ENCODE measurements at regions not wholly inside any gene's neighbourhood (a gene's known extent, or its start where the extent isn't known, plus 50 kb on each side); places are given as distances from the start of the nearest gene placed in this dataset.
"Not testable (repeated sequence)": the region's sequence is repeated elsewhere in the genome, so short reads cannot be mapped to it uniquely, and the experiment has no call there.

DNA sequence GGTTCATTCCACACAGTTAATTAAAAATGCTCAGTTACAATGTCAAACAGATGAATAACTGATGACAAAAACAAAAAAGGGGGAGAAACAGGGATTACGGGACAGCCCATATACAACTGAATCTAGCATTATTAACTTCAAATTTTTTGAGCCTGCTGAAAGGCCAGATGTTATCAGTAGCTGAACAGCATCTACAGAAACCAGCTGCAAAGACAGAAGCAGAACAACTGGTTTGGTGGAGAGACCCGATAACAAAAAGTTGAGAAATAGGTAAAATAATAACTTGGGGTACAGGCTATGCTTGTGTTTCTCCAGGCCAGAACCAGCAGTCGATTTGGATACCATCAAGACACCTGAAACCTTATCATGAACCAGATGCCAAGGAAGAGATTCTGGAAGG, 109.8 kb downstream of the SEPTIN7 start:
- not testable (repeated sequence) for DNase-seq

DNA sequence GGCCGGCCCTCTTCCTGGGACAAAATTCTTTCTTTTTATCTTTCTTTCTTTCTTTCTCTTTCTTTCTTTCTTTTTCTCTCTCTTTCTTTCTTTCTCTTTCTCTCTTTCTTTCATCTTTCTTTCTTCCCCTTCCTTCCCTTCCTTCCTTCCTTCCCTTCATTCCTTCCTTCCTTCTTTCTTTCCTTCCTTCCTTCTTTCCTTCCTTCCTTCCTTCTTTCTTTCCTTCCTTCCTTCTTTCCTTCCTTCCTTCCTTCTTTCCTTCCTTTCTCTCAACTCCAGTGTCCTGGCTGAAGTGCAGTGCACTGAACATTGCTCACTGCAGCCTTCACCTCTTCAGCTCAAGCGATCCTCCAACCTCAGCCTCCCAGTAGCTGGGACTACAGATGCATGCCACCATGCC, 112.5 kb downstream of the SEPTIN7 start:
- DNase-seq: not testable (repeated sequence)

DNA sequence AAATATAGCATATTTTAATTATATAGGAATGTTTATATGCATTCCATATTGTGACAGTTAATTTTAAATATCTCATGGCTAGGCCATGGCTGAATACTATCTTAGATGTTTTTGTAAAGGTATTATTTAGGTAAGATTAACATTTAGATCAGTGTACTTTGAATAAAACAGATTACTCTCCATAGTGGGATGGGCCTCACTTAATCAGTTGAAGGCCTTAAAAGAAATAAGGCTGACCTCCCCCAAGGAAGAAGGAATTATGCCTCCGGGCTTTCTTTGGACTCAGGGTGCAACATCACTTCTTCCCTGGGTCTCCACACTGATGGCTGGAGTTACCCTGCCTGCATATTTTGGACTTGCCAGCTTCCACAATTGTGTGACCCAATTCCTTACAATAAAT, 113.4 kb downstream of the SEPTIN7 start:
- DNase-seq: not testable (repeated sequence)

GRCh38 chr7:35915247-35915955, 114.5 kb downstream of the SEPTIN7 start:
- not testable (repeated sequence) for DNase-seq

DNA sequence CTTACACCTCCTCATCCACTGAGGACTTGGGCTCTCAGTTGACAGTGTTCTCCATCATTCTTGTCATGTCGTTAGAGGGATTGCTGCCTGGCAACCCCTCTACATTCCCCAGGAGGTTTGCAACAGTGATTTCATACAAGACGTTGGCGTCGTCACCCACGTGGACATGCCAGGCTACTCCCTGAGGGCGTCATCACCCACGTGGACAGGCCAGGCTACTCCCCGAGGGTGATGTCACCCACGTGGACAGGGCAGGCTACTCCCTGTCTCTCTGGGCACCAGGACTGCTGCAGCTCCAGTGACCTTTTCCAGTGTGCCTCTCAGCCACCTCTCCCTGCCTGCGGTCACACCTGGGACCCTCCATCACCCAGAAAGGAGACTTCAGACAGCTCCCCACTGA, 117.4 kb downstream of the SEPTIN7 start:
- DNase-seq: not testable (repeated sequence)

DNA sequence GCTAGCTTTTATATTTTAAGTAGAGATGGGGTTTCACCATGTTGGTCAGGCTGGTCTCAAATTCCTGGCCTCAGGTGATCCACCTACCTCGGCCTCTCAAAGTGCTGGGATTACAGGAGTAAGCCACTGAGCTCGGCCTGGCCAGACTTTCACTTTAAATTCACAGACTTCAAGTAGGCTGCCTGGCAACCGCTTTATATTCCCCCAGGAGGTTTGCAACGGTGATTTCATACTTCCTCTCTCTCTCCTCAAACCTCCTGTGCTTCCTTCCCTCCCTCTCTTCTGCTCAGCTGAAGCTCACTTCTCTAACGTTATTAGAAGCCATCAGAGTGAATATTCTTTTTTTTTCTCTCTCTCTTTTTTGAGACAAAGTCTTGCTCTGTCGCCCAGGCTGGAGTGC, 118.8 kb downstream of the SEPTIN7 start:
- DNase-seq: peak; percentile 72

- DNase-seq: not testable (repeated sequence)
Observed at GRCh38 chr7:35921338-35921737, 120.5 kb downstream of the SEPTIN7 start.

- DNase-seq: not testable (repeated sequence)
Observed at GRCh38 chr7:35924668-35925067, 123.8 kb downstream of the SEPTIN7 start.

DNA sequence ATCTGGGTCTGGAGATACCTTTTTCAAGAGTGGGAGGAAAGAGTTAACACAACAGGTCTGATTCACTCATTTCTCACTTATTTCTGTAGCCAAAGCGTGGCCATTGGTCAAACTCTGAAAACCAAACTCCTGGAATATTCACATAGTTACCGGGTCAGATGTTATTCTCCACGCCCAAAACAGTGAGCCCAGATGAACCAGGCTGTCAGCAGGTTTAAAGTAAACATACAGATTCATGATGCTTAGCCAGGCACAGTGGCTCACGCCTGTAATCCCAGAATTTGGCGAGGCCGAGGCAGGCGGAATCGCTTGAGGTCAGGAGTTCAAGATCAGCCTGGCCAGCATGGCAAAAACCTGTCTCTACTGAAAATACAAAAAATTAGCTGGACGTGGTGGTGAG, 126.1 kb downstream of the SEPTIN7 start:
- DNase-seq: not testable (repeated sequence)

DNA sequence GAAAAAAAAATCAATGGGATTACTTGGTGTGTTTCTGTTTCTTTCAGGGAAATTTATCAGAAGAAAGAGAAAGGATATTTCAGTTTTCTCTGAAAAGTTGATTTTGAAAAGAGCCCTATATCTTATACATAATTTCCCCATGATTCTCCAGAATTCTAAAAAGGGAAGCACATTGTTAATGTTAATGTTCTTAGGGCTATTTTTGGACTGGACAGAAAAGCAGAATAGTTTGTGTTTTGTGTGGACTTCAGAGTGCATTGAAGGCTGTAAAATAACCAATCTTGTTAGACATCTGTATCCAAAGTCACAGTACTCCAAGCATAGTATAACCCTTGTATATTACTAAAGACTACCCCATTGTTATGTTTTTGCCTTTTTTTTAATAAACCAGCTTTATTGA, 130.3 kb downstream of the SEPTIN7 start:
- DNase-seq: not testable (repeated sequence)

- not testable (repeated sequence) for DNase-seq
Observed at GRCh38 chr7:35931551-35931950, 130.7 kb downstream of the SEPTIN7 start.

DNA sequence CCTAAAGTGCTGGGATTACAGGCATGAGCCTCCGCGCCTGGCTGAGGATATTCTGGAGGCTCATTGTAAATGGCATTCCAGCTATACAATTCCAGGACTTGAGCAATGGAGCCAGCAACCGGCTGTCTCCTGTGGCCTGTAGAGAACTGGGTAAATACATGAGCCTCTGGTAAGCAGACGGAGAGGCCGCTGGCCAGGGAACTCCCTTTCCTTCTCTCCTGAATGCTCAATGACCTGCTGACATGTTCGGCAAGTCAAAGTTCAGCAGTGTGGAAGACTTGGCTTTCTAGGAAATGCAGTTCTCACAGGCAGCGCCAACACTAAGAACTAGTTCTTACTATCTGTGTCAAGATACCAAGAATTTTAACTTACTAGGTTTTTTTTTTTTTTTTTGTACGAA, 139.8 kb downstream of the SEPTIN7 start:
- DNase-seq: not testable (repeated sequence)

GRCh38 chr7:35945621-35946020, 144.8 kb downstream of the SEPTIN7 start:
- DNase-seq: not testable (repeated sequence)

DNA sequence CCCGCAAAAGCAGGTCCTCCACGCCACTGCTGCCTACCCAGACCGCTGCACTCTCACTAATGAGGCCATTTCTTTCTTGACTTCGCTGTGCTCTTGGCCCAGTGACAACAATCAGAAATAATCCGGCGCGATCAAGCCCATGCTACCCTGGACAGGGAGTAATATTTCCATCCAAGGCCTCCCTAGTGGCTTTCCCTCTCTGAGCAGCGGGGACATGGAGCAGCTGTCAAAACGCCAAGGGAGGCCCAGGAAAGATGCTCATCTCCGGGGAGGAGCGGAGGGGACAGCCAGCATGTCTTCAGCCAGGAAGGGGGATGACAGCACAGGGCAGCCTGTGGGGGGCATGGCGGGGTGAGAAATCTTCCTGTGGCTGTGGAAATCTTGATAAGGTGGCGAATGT, 154.9 kb downstream of the SEPTIN7 start:
- not testable (repeated sequence) for DNase-seq

- DNase-seq: not testable (repeated sequence)
Observed at GRCh38 chr7:35956988-35957387, 156.1 kb downstream of the SEPTIN7 start.

DNA sequence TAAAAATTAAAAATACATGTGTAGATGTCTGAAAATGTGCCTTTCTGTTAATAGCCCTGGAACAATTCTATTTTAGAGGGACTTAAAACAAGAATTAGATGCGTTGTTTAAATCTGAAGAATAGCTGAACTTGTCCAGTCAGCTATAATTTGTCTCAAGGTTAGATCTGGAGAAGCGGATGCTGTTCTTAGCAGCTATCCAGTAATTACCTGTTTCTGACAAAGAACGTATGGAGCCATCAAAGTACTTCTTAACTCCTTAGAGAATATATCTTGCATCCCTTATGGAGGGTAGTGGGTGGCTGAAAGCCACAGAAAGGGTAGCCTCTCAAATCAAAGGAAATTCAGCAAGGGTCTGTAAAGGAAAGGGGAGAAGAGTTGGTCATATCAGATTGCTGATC, 160.4 kb downstream of the SEPTIN7 start:
- not testable (repeated sequence) for DNase-seq

DNA sequence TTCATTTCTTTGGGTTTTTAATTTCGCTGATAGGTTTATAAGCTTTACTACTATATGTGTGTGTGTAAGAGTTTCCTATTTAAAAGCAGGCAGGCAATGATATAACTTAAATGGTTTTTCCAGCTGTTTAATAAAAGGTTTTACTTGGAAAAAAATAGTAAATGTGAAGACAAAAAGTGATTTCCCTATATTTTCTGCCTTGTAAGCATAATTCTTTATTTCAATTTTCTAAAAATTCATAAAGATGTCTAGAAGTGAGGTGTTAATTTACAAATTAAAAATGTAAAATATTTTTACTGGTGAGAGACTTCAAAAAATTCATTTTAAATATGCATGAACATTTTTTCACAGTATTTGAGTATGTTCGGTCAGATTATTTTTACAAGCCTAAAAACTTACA, 161.8 kb downstream of the SEPTIN7 start:
- not testable (repeated sequence) for DNase-seq

DNA sequence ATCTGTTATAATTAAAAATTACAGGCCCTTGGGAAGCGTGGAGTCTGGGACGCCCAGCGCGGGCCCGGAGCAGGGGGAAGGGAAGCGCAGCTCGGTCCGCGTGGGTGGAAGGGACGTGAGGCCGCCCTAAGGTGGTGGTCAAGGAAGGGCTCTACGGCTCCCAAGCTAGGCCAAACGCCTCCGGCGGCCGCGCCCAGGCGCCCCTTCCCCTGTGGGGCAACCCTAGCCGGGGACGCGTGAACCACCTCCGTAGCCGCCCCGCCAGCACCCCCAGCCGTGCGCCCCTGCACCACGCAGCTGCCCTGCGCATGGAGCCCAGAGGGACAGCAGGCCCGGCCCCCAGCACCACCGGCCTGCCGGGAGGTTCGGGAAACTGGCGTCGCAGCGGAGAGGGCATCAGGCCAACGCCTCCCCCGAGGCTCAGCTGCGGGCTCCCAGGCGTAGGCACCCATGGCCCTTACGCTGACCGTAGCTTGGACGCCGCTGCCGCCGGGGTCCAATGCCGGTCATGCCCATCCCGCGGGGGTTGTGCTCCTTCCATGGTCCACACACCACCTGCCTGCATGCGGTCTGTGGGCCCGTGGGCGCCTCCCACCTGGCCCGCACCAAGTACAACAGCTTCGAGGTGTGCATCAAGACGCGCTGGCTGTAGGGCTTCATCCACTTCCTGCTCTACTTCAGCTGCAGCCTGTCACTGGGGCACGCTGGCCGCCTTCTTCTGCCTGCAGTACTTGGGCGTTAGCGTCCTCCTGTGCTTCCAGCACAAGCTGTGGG, 166.7 kb downstream of the SEPTIN7 start:
- DNase-seq: no peak

DNA sequence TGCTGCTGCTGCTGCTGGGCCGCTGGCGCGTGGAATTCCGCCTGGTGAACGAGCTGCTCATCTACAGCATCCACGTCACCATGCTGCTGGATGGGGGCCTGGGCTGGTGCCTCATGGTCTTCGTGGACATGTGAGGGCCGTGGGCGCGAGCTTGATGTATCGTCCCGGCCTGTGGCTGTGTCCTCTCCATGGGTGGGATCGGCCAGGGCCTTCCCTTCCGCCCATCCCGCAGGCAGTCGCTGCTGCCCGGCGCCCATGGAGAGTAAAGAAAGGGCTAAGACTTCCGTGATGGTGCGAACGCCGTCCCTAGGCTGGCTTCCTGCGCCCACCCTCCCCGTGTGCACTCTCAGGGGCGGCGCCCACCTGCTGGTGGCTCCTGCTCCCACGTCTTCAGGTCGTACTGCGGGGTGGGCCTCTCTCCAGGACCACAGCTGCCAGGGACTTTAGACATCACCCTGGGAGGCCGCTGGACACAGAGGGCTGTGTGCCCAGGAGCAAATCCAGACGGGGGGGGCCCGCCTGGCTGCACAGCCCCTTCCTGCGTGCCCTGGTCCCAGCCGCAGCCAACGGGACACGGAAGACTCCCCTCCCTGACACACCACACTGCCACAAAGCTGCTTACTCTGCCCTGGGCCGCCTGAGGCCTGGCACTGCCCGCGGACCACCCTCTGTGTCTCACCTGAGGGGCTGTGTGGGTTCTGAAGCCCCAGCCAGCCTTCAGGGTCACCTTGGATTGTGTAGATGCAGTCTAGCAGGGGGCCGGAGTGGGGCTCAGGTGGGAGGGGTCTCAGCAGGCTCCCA, 167.5 kb downstream of the SEPTIN7 start:
- no peak for DNase-seq

- no peak for DNase-seq
Observed at GRCh38 chr7:35969066-35969465, 168.2 kb downstream of the SEPTIN7 start.

GRCh38 chr7:35970458-35970857, 169.6 kb downstream of the SEPTIN7 start:
- DNase-seq: no peak

DNA sequence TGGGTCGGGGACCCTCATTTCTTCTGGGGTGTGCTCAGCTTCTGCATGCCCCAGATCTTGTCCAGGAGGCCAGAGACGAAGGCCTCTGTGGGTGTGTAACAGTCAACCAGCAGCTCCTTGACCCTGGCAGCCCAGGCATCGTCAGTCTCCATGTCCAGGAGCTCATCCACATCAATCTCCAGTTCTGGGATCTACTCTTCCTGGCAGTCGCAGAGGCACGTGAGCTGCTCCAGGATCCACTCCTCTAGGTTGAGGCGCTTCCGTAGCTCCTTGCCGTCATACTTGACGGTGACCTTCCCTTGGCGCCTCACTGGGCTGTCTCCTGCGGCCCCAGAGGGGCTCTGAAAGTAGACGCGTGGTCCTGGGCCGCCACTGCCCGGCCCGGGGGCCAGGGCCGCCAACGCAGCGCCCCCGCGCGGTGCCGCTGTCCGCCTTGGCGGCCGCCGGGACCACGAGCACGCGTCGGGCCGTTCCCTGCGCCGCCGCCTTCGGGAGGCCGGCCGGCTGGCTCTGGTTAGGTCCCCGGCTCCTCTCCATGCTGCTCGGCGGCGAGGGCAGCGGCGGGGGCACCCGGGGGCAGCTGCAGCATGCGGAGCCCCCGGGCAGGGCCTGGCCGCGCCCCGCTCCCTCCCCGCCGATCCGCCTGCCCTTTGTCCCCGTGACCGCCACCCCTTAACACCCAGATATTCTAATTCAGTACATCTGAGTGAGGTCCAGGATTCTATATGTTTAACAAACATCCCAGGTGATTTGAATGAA, 170.5 kb downstream of the SEPTIN7 start:
- DNase-seq: no peak

All from GF-D8 (cell line).